HL-60 (cell line): ENCODE measurements at regions not wholly inside any gene's neighbourhood (a gene's known extent, or its start where the extent isn't known, plus 50 kb on each side); places are given as distances from the start of the nearest gene placed in this dataset.
"Not testable (repeated sequence)": the region's sequence is repeated elsewhere in the genome, so short reads cannot be mapped to it uniquely, and the experiment has no call there.

ENCODE experiments used
- DNase-seq, 2 experiments: peaks; one replicate each; pipeline ENCODE4 v3.0.0-alpha.2; 2010 to 2020; ENCODE audit warnings: low read depth in 1 of 2, low spot score in 1 of 2
- H3K27ac ChIP-seq: fragments of 250-450 bp; sonication (Bioruptor Pico); replicated peaks from 2 replicates; pipeline ENCODE4 v1.5.1; 2020; ENCODE audit warnings: mild to moderate bottlenecking, moderate library complexity
- H3K27me3 ChIP-seq: fragments of 250-450 bp; sonication (Bioruptor Pico); 2 replicates; pipeline ENCODE4 v1.5.1; 2021; ENCODE audit warnings: mild to moderate bottlenecking, moderate library complexity; ENCODE audit not compliant: insufficient read depth, poor library complexity, severe bottlenecking
- H3K4me3 ChIP-seq: replicated peaks from 2 replicates; pipeline ENCODE4 v1.5.1; 2011; ENCODE audit warnings: mild to moderate bottlenecking, control low read depth, low read length; ENCODE audit not compliant: insufficient read depth
- GABPA ChIP-seq: IDR thresholded peaks from 2 replicates; pipeline ENCODE4 v1.6.1; 2012; ENCODE audit warnings: low read depth
- POLR2AphosphoS5 ChIP-seq: IDR thresholded peaks from 2 replicates; pipeline ENCODE4 v1.6.1; 2012; ENCODE audit warnings: low read depth
- SPI1 ChIP-seq: IDR thresholded peaks from 2 replicates; pipeline ENCODE4 v1.6.1; 2012; ENCODE audit warnings: low read depth, mild to moderate bottlenecking, borderline replicate concordance
- TF ChIP-seq, protein P1 (sequence below): IDR thresholded peaks from one replicate; pipeline ENCODE4 v1.5.1; 2011; ENCODE audit warnings: low read length, control low read depth, inconsistent platforms; ENCODE audit not compliant: insufficient read depth
- TF ChIP-seq, protein P2 (sequence below): IDR thresholded peaks from 2 replicates; pipeline ENCODE4 v1.6.1; 2012; ENCODE audit warnings: low read depth; ENCODE audit not compliant: insufficient replicate concordance

DNA sequence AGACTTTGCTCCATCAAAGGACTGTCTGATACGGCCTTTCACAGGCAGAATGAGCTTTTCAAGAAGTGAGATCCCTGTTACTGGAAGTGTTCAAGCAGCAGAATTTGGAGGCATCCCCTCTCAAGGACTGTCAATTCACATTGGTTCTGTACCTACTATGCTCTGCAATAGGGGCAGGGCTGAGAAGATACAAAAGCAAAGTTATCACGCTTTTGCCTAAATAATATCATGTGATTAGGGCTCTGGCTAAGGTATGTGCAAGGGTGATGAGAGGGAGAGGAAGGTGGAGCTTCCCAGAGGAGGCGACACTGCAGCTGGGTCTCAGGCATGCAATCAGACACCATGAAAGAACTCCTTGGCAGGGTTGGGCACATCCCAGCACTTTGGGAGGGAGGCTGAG, 80.2 kb upstream of the PIM1 start:
- H3K27me3 ChIP-seq, result no peaks in the 10 kb centered on the region
- DNase-seq, result no peak
- TF ChIP-seq, protein P1, sequence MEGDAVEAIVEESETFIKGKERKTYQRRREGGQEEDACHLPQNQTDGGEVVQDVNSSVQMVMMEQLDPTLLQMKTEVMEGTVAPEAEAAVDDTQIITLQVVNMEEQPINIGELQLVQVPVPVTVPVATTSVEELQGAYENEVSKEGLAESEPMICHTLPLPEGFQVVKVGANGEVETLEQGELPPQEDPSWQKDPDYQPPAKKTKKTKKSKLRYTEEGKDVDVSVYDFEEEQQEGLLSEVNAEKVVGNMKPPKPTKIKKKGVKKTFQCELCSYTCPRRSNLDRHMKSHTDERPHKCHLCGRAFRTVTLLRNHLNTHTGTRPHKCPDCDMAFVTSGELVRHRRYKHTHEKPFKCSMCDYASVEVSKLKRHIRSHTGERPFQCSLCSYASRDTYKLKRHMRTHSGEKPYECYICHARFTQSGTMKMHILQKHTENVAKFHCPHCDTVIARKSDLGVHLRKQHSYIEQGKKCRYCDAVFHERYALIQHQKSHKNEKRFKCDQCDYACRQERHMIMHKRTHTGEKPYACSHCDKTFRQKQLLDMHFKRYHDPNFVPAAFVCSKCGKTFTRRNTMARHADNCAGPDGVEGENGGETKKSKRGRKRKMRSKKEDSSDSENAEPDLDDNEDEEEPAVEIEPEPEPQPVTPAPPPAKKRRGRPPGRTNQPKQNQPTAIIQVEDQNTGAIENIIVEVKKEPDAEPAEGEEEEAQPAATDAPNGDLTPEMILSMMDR, result no peak
- TF ChIP-seq SPI1 (no peak), GABPA (no peak), POLR2AphosphoS5 (no peak)
- TF ChIP-seq, protein P2, sequence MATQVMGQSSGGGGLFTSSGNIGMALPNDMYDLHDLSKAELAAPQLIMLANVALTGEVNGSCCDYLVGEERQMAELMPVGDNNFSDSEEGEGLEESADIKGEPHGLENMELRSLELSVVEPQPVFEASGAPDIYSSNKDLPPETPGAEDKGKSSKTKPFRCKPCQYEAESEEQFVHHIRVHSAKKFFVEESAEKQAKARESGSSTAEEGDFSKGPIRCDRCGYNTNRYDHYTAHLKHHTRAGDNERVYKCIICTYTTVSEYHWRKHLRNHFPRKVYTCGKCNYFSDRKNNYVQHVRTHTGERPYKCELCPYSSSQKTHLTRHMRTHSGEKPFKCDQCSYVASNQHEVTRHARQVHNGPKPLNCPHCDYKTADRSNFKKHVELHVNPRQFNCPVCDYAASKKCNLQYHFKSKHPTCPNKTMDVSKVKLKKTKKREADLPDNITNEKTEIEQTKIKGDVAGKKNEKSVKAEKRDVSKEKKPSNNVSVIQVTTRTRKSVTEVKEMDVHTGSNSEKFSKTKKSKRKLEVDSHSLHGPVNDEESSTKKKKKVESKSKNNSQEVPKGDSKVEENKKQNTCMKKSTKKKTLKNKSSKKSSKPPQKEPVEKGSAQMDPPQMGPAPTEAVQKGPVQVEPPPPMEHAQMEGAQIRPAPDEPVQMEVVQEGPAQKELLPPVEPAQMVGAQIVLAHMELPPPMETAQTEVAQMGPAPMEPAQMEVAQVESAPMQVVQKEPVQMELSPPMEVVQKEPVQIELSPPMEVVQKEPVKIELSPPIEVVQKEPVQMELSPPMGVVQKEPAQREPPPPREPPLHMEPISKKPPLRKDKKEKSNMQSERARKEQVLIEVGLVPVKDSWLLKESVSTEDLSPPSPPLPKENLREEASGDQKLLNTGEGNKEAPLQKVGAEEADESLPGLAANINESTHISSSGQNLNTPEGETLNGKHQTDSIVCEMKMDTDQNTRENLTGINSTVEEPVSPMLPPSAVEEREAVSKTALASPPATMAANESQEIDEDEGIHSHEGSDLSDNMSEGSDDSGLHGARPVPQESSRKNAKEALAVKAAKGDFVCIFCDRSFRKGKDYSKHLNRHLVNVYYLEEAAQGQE, result no peak
- H3K4me3 ChIP-seq, result no peak overlapping the region
- no peak overlapping the region for H3K27ac ChIP-seq

GRCh38 chr6:37091104-37091503, 78.8 kb upstream of the PIM1 start:
- not testable (repeated sequence) for H3K27me3 ChIP-seq, H3K4me3 ChIP-seq, H3K27ac ChIP-seq, DNase-seq

- not testable (repeated sequence) for H3K4me3 ChIP-seq, H3K27me3 ChIP-seq, H3K27ac ChIP-seq, DNase-seq
Observed at GRCh38 chr6:37091586-37091985, 78.4 kb upstream of the PIM1 start.

DNA sequence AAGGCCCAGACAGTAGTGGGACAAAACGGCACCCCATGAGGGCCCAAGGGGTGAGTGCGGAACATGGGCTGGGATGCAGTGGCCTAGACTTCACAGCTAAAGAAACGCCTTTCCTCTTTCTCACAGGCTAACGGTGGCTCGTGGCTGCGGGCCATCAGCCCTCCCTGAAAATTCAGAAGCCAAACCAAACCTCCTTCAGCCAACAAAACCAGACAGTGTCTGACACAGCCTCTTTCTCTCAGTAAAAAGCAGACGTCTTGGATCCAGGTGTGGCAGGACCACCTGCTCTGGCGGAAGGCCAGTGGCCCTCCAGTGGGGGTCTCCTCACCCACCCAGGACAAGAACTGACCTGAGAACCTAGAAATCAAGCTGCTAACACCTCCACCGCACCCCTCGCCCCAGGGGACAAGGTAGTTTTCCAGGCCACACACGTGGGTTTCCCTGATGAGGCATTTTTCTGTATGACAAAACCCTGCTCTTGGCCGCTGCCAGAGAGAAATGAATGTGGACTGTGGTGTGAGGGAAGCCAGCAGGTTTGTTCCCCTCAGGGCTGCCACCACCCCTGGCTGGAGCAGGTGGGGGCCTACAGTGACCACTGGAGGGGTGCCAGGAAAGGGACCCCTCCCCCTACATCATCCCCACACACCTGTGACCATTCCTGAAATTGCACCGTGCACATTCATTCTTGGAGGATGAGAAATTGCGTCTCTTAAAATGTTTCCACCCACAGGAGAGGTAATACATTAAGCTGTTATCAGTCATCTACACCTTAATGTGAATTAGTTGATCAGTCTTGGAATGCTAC, 76.8 kb upstream of the PIM1 start:
- TF ChIP-seq, protein P2, result no peak
- TF ChIP-seq GABPA (no peak), SPI1 (no peak), POLR2AphosphoS5 (no peak)
- TF ChIP-seq, protein P1, result no peak
- Histone ChIP-seq H3K4me3 (no peak overlapping the region), H3K27me3 (no peaks in the 10 kb centered on the region), H3K27ac (no peak overlapping the region)
- no peak for DNase-seq

DNA sequence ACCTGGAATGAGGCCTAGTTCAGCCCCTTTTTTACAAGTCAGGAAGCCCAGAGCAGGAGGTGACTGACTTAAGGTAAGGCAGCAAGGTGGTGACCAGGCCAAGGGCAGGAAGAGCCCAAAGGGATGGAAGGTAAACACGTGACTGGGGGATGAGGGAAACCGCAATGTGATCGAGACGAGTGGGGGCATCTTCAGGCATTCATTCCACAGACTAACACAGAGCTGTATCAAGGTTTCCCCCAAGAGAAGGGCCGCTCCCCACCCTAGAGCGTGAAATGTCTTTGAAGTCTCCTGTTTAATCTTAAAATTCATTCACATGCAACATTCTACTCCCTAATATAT, 76.3 kb upstream of the PIM1 start:
- H3K27ac ChIP-seq, result no peak overlapping the region

More for the DNA sequence above, 76.3 kb upstream of the PIM1 start:
- no peak for DNase-seq
- TF ChIP-seq SPI1 (no peak), GABPA (no peak)
- TF ChIP-seq, protein P2, result no peak
- TF ChIP-seq, protein P1, result no peak
- H3K4me3 ChIP-seq, result no peak overlapping the region
- no peaks in the 10 kb centered on the region for H3K27me3 ChIP-seq
